Endodermal cell (in vitro differentiated cells): ENCODE measurements at regions not wholly inside any gene's neighbourhood (a gene's known extent, or its start where the extent isn't known, plus 50 kb on each side); places are given as distances from the start of the nearest gene placed in this dataset.

ENCODE experiments used
- DNase-seq: peaks from one replicate; pipeline ENCODE4 v3.0.0-alpha.2; 2017
- H3K27ac ChIP-seq: 2 replicates; pipeline ENCODE4 v1.5.1; 2013; ENCODE audit warnings: mild to moderate bottlenecking, low read depth, low read length, moderate library complexity
- H3K27me3 ChIP-seq: 2 replicates; pipeline ENCODE4 v1.6.1; 2013; ENCODE audit warnings: mild to moderate bottlenecking, low read length, moderate library complexity; ENCODE audit not compliant: insufficient read depth, control insufficient read depth, poor library complexity, severe bottlenecking
- H3K36me3 ChIP-seq: 2 replicates; pipeline ENCODE4 v1.7.0; 2013; ENCODE audit warnings: mild to moderate bottlenecking, low read length, moderate library complexity; ENCODE audit not compliant: control insufficient read depth, insufficient read depth
- H3K4me1 ChIP-seq: one replicate; pipeline ENCODE4 v1.7.0; 2013; ENCODE audit warnings: low read length; ENCODE audit not compliant: control insufficient read depth, insufficient read depth
- H3K4me3 ChIP-seq: 2 replicates; pipeline ENCODE4 v1.5.1; 2013; ENCODE audit warnings: mild to moderate bottlenecking, low read length, moderate library complexity
- H3K9ac ChIP-seq: 2 replicates; pipeline ENCODE4 v1.6.1; 2013; ENCODE audit warnings: mild to moderate bottlenecking, low read length, moderate library complexity; ENCODE audit not compliant: poor library complexity, severe bottlenecking; ENCODE audit errors: extremely low read depth
- H3K9me3 ChIP-seq: 2 replicates; pipeline ENCODE4 v1.6.1; 2013; ENCODE audit warnings: mild to moderate bottlenecking, low read length, moderate library complexity; ENCODE audit not compliant: control insufficient read depth
- H3K27ac Mint-ChIP-seq: 2 replicates; pipeline ENCODE4 v1.8.0; 2020; ENCODE audit warnings: mixed read lengths
- H3K27me3 Mint-ChIP-seq: 2 replicates; pipeline ENCODE4 v1.8.0; 2021; ENCODE audit warnings: mild to moderate bottlenecking, mixed read lengths; ENCODE audit not compliant: insufficient read depth
- H3K36me3 Mint-ChIP-seq: 2 replicates; pipeline ENCODE4 v1.8.0; 2020; ENCODE audit warnings: low read depth, mixed read lengths
- H3K4me1 Mint-ChIP-seq: 2 replicates; pipeline ENCODE4 v1.8.0; 2020; ENCODE audit warnings: mixed read lengths
- H3K4me3 Mint-ChIP-seq: 2 replicates; pipeline ENCODE4 v1.8.0; 2020; ENCODE audit warnings: mild to moderate bottlenecking, moderate library complexity, mixed read lengths
- H3K9me3 Mint-ChIP-seq: 2 replicates; pipeline ENCODE4 v1.8.0; 2020; ENCODE audit warnings: mild to moderate bottlenecking, mixed read lengths
- CTCF ChIP-seq: fragments of 200-600 bp; sonication (generic); conservative IDR thresholded peaks from 2 replicates; pipeline ENCODE4 v1.5.0; 2021; ENCODE audit warnings: antibody characterized with exemption, mild to moderate bottlenecking
- WGBS, 2 experiments: methylation state at CpG; one replicate each; pipeline versions ENCODE4 v1.1.5 to v1.1.7; 2013; ENCODE audit warnings: missing lambda C conversion rate in 2 of 2, mixed read lengths in 1 of 2; ENCODE audit not compliant: insufficient coverage in 1 of 2, insufficient read length in 1 of 2; 5-methylcytosine and 5-hydroxymethylcytosine counted together

- Histone ChIP-seq H3K27me3 (no peaks in the 10 kb centered on the region), H3K4me1 (peaks cover 2% of the 10 kb centered on the region), H3K36me3 (no peaks in the 10 kb centered on the region), H3K9ac (no peak overlapping the region), H3K27ac (no peak overlapping the region), H3K4me3 (no peak overlapping the region), H3K9me3 (no peaks in the 10 kb centered on the region)
- no peak for DNase-seq
- no peak overlapping the region for H3K4me3 Mint-ChIP-seq
- H3K9me3 Mint-ChIP-seq = no peaks in the 10 kb centered on the region
- no peaks in the 10 kb centered on the region for H3K27me3 Mint-ChIP-seq
- TF ChIP-seq CTCF = no peak
- no peaks in the 10 kb centered on the region for H3K36me3 Mint-ChIP-seq
- WGBS, 2 experiments = 92 to 100% methylated on average over 1 to 2 of the region's 2 CpGs
- peaks cover 18% of the 10 kb centered on the region for H3K4me1 Mint-ChIP-seq
- no peak overlapping the region for H3K27ac Mint-ChIP-seq
These were observed 198.9 kb downstream of the IPMK start for GRCh38 chr10:58068809-58069208.

GRCh38 chr10:58066979-58067378 lies 200.7 kb downstream of the IPMK start:
- H3K4me3 Mint-ChIP-seq = no peak overlapping the region
- Histone ChIP-seq H3K27me3 (no peaks in the 10 kb centered on the region), H3K9me3 (no peaks in the 10 kb centered on the region), H3K36me3 (no peaks in the 10 kb centered on the region), H3K9ac (no peak overlapping the region), H3K27ac (no peak overlapping the region), H3K4me3 (no peak overlapping the region), H3K4me1 (peaks cover 2% of the 10 kb centered on the region)
- H3K27ac Mint-ChIP-seq = no peak overlapping the region
- no peaks in the 10 kb centered on the region for H3K36me3 Mint-ChIP-seq
- no peaks in the 10 kb centered on the region for H3K9me3 Mint-ChIP-seq
- no peak for DNase-seq
- peaks cover 26% of the 10 kb centered on the region for H3K4me1 Mint-ChIP-seq
- no peaks in the 10 kb centered on the region for H3K27me3 Mint-ChIP-seq
- 62 to 70% methylated on average over 2 to 3 of the region's 4 CpGs for WGBS, 2 experiments
- TF ChIP-seq CTCF = no peak

- Histone ChIP-seq H3K9me3 (no peaks in the 10 kb centered on the region), H3K36me3 (no peaks in the 10 kb centered on the region), H3K27me3 (no peaks in the 10 kb centered on the region), H3K9ac (no peak overlapping the region), H3K4me3 (no peak overlapping the region), H3K4me1 (peaks cover 2% of the 10 kb centered on the region), H3K27ac (no peak overlapping the region)
- Mint-ChIP-seq H3K27ac (no peak overlapping the region), H3K4me1 (peaks cover 26% of the 10 kb centered on the region), H3K9me3 (no peaks in the 10 kb centered on the region), H3K36me3 (no peaks in the 10 kb centered on the region), H3K27me3 (peaks cover 2% of the 10 kb centered on the region), H3K4me3 (no peak overlapping the region)
- 69% methylated on average over 4 of the region's 4 CpGs; no CpG with 5 or more reads in 1 of the 2 experiments for WGBS, 2 experiments
- no peak for TF ChIP-seq CTCF
- DNase-seq = no peak
These were observed 201.6 kb downstream of the IPMK start for GRCh38 chr10:58066126-58066525.
